Activated CD4-positive, alpha-beta memory T cell treated with anti-CD3 and anti-CD28 coated beads for 36 hours (primary cell): ENCODE measurements at regions not wholly inside any gene's neighbourhood (a gene's known extent, or its start where the extent isn't known, plus 50 kb on each side); places are given as distances from the start of the nearest gene placed in this dataset.
"Not testable (repeated sequence)": the region's sequence is repeated elsewhere in the genome, so short reads cannot be mapped to it uniquely, and the experiment has no call there.

Source experiments
- CTCF ChIA-PET: fragments of 350-600 bp; sonication (Branson Sonifier 250); formaldehyde crosslinking; loops from one replicate; lab custom pipeline; 2021; ENCODE audit warnings: antibody characterized with exemption, inconsistent platforms; lab: Charles Lee
- POLR2A ChIA-PET: fragments of 350-600 bp; sonication (Branson Sonifier 250); formaldehyde crosslinking; loops from one replicate; lab custom pipeline; 2021; ENCODE audit warnings: antibody characterized with exemption; lab: Charles Lee
- DNase-seq: peaks from one replicate; pipeline ENCODE4 v3.0.0-alpha.2; 2020
- H3K27ac Mint-ChIP-seq: one replicate; pipeline ENCODE4 v1.8.0; 2021; ENCODE audit warnings: mixed read lengths
- H3K27me3 Mint-ChIP-seq: one replicate; pipeline ENCODE4 v1.8.0; 2021; ENCODE audit warnings: mixed read lengths
- H3K36me3 Mint-ChIP-seq: one replicate; pipeline ENCODE4 v1.8.0; 2021; ENCODE audit warnings: mixed read lengths
- H3K4me1 Mint-ChIP-seq: one replicate; pipeline ENCODE4 v1.8.0; 2021; ENCODE audit warnings: low read depth, mixed read lengths
- H3K4me3 Mint-ChIP-seq: one replicate; pipeline ENCODE4 v1.8.0; 2021; ENCODE audit warnings: mild to moderate bottlenecking, mixed read lengths
- H3K9me3 Mint-ChIP-seq: one replicate; pipeline ENCODE4 v1.8.0; 2021; ENCODE audit warnings: mixed read lengths
- intact Hi-C: fragments of 100-400 bp; cut with micrococcal nuclease; formaldehyde crosslinking; loops from one replicate; pipeline ENCODE4 v1.15.1; 2023

DNA sequence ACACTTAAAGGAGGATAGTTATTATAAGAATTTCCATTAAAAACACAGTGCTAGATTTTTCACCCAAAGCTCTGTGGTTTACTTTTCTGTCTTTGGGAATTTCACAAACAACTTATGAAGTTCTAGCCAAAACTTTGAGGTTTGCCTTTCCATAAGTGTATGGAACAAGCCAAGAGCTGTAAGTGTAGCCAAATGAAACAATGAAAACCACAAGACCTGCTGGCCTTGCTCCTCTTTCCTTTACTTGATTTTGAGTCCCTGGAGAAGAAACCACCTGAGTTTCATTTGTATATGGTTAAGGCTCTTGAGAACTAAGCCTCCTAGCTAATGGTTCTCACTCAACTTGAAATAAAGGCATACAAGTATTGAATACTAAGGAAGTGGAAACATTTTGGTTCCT is 365.3 kb upstream of the EPHA3 start:
- Mint-ChIP-seq H3K4me3 (no peak overlapping the region), H3K27ac (no peak overlapping the region), H3K36me3 (no peaks in the 10 kb centered on the region), H3K27me3 (no peaks in the 10 kb centered on the region), H3K9me3 (peaks cover 4% of the 10 kb centered on the region), H3K4me1 (no peaks in the 10 kb centered on the region)
- intact Hi-C loops, result no loop called here
- POLR2A ChIA-PET, result no interaction called here
- no peak for DNase-seq
- CTCF ChIA-PET, result no interaction called here

GRCh38 chr3:88742674-88743507 is 364.5 kb upstream of the EPHA3 start:
- no peaks in the 10 kb centered on the region for H3K36me3 Mint-ChIP-seq
- H3K27ac Mint-ChIP-seq, result no peak overlapping the region
- no peak for DNase-seq
- intact Hi-C loops, result no loop called here
- H3K4me3 Mint-ChIP-seq, result no peak overlapping the region
- peaks cover 4% of the 10 kb centered on the region for H3K9me3 Mint-ChIP-seq
- H3K4me1 Mint-ChIP-seq, result no peaks in the 10 kb centered on the region
- no peaks in the 10 kb centered on the region for H3K27me3 Mint-ChIP-seq
- POLR2A ChIA-PET, result no interaction called here
- CTCF ChIA-PET, result no interaction called here

DNA sequence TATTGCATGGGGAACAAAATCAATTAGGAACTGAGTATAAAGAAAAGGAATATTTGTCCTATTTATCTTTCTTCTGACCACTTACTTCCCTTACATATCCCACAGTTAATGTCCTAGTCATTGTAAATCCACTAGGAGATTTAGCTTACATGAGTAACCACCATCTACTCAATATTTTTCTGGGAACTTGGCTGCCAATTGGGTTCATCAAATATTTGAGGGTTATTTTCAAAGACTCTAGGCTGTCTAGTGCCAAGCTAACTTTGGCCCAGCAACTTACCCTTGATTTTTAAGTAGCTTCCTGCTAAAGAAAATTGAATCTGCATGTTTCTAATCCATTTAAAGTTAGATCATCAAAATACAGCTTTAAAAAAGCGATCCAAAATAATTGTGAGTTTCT is 362.5 kb upstream of the EPHA3 start:
- intact Hi-C loops, result no loop called here
- ChIA-PET POLR2A (no interaction called here), CTCF (no interaction called here)
- Mint-ChIP-seq H3K27ac (no peak overlapping the region), H3K36me3 (no peaks in the 10 kb centered on the region), H3K27me3 (no peaks in the 10 kb centered on the region), H3K4me1 (no peaks in the 10 kb centered on the region), H3K9me3 (peaks cover 15% of the 10 kb centered on the region), H3K4me3 (no peak overlapping the region)
- no peak for DNase-seq

- H3K27me3 Mint-ChIP-seq, CTCF ChIA-PET, POLR2A ChIA-PET, H3K4me1 Mint-ChIP-seq, H3K27ac Mint-ChIP-seq, H3K4me3 Mint-ChIP-seq, intact Hi-C loops, H3K36me3 Mint-ChIP-seq, DNase-seq: not testable (repeated sequence)
- H3K9me3 Mint-ChIP-seq, result peaks cover 16% of the 10 kb centered on the region
These were observed 360.3 kb upstream of the EPHA3 start for GRCh38 chr3:88747145-88747544.

- Mint-ChIP-seq H3K4me1 (no peaks in the 10 kb centered on the region), H3K4me3 (no peak overlapping the region), H3K27me3 (no peaks in the 10 kb centered on the region), H3K36me3 (no peaks in the 10 kb centered on the region), H3K9me3 (peaks cover 11% of the 10 kb centered on the region), H3K27ac (no peak overlapping the region)
- ChIA-PET CTCF (no interaction called here), POLR2A (no interaction called here)
- intact Hi-C loops, result no loop called here
- no peak for DNase-seq
These were observed 348.7 kb upstream of the EPHA3 start for GRCh38 chr3:88758676-88759075.

DNA sequence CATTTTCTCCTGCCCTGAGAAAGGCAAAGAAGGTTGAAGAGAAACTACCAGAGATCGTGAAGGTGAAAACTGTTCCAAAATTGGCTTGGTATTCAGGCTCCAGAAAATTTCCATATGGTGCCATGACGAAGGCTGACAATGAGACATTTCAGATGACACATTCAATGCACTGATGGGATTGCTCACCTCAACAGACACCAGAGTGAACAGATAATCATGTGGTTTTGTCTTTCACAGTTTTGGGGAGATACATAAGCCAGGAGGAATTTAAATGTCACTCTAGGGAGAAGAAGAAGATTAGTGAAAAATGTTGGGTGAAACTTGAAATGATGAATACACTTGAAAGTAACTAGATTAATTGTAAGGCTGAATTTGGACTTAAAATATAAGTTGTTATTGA is 339.7 kb upstream of the EPHA3 start:
- Mint-ChIP-seq H3K36me3 (no peaks in the 10 kb centered on the region), H3K9me3 (peaks cover 21% of the 10 kb centered on the region), H3K4me1 (no peaks in the 10 kb centered on the region), H3K27me3 (no peaks in the 10 kb centered on the region), H3K27ac (no peak overlapping the region), H3K4me3 (no peak overlapping the region)
- intact Hi-C loops, result no loop called here
- POLR2A ChIA-PET, result no interaction called here
- CTCF ChIA-PET, result no interaction called here
- DNase-seq, result no peak

DNA sequence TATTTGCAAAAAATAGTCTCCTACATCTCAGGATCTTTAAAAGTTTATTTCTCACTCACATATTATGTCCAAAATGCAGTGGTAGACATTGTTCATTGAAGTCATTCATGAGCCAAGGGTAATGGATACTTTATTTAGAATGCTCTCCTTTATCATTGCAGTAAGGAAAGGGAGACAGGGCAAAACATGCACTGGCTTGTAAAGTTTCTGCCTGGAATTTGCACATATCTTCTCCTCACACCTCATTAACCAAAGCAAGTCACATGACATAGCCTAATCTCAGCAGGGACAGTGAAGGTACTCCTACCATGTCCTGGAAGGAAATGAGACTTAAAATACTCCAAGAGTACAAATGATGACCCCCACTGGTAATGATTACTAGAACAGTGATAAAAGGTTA is 333.7 kb upstream of the EPHA3 start:
- Mint-ChIP-seq H3K4me3 (no peak overlapping the region), H3K27me3 (no peaks in the 10 kb centered on the region), H3K4me1 (no peaks in the 10 kb centered on the region), H3K9me3 (peaks cover 17% of the 10 kb centered on the region), H3K27ac (no peak overlapping the region), H3K36me3 (no peaks in the 10 kb centered on the region)
- intact Hi-C loops, result no loop called here
- ChIA-PET CTCF (no interaction called here), POLR2A (no interaction called here)
- no peak for DNase-seq

GRCh38 chr3:88775026-88775690 is 332.3 kb upstream of the EPHA3 start:
- H3K9me3 Mint-ChIP-seq, result peaks cover 13% of the 10 kb centered on the region
- H3K27ac Mint-ChIP-seq, result no peak overlapping the region
- intact Hi-C loops, result no loop called here
- no peaks in the 10 kb centered on the region for H3K4me1 Mint-ChIP-seq
- no peak for DNase-seq
- CTCF ChIA-PET, result no interaction called here
- H3K27me3 Mint-ChIP-seq, result no peaks in the 10 kb centered on the region
- no peak overlapping the region for H3K4me3 Mint-ChIP-seq
- no peaks in the 10 kb centered on the region for H3K36me3 Mint-ChIP-seq
- POLR2A ChIA-PET, result no interaction called here

DNA sequence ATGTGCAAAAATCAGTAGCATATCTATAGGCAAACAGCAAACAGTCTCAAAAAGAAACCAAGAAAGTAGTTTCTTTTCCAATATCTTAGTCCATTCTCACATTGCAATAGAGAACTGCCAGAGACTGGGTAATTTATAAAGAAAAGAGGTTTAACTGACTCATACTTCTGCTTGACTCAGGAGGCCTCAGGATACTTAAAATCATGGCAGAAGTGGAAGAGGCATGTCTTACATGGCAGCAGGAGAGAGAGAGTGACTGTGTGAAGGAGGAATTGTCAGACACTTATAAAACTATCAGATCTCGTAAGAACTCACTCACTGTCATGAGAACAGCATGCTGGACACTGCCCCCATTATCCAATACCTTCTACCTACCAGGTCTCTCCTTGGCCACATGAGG is 327.9 kb upstream of the EPHA3 start:
- intact Hi-C loops, result no loop called here
- CTCF ChIA-PET, result no interaction called here
- no peaks in the 10 kb centered on the region for H3K36me3 Mint-ChIP-seq
- H3K4me3 Mint-ChIP-seq, result no peak overlapping the region
- peaks cover 13% of the 10 kb centered on the region for H3K9me3 Mint-ChIP-seq
- no peak for DNase-seq
- no peak overlapping the region for H3K27ac Mint-ChIP-seq
- POLR2A ChIA-PET, result no interaction called here
- no peaks in the 10 kb centered on the region for H3K27me3 Mint-ChIP-seq
- no peaks in the 10 kb centered on the region for H3K4me1 Mint-ChIP-seq

DNA sequence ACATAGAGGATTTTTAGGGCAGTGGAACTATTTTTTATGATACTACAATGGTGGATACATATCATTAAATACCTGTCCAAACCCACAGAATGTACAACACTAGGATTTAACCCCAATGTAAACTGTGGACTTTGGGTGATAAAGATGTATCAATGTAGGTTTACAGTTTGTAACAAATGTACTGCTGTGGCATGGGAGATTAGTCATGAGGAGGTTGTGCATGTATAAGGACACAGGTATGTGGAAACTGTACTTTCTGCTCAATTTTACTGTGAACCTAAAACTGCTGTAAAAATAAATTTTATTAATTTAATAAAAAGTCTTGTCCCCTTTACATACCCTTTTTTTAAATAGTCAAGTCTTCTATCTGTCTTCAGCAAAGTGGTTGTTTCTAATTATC is 322.5 kb upstream of the EPHA3 start:
- peaks cover 13% of the 10 kb centered on the region for H3K9me3 Mint-ChIP-seq
- ChIA-PET CTCF (no interaction called here), POLR2A (no interaction called here)
- no peak for DNase-seq
- H3K4me1 Mint-ChIP-seq, result no peaks in the 10 kb centered on the region
- intact Hi-C loops, result no loop called here
- H3K27me3 Mint-ChIP-seq, result no peaks in the 10 kb centered on the region
- no peaks in the 10 kb centered on the region for H3K36me3 Mint-ChIP-seq
- no peak overlapping the region for H3K27ac Mint-ChIP-seq
- H3K4me3 Mint-ChIP-seq, result no peak overlapping the region

- peaks cover 14% of the 10 kb centered on the region for H3K9me3 Mint-ChIP-seq
These were observed 321.6 kb upstream of the EPHA3 start for GRCh38 chr3:88785841-88786240.

DNA sequence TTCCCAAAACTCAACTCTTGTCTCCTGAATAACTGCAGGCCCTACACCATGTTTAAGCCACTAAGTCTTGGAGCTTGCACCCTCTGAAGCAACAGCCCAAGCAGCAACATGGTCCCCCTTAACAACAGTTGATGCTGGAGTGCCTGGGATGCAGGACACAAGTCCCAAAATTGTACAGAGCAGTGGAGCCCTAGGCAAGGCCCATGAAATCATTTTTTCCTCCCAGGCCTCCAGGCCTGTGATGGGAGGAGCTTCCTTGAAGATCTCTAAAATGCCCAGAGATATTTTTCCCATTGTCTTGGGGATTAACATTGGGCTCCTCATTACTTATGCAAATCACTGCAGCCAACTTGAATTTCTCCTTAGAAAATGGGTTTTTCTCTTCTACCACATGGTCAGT is 311.9 kb upstream of the EPHA3 start:
- Mint-ChIP-seq H3K36me3 (peaks cover 3% of the 10 kb centered on the region), H3K4me1 (no peaks in the 10 kb centered on the region), H3K27me3 (no peaks in the 10 kb centered on the region), H3K27ac (no peak overlapping the region), H3K9me3 (peaks cover 36% of the 10 kb centered on the region), H3K4me3 (no peak overlapping the region)
- CTCF ChIA-PET, result no interaction called here
- POLR2A ChIA-PET, result no interaction called here
- DNase-seq, result no peak
- intact Hi-C loops, result no loop called here

More at GRCh38 chr3:88785841-88786240, 321.6 kb upstream of the EPHA3 start:
- ChIA-PET POLR2A (no interaction called here), CTCF (no interaction called here)
- intact Hi-C loops, result no loop called here
- Mint-ChIP-seq H3K4me3 (no peak overlapping the region), H3K27me3 (no peaks in the 10 kb centered on the region), H3K4me1 (no peaks in the 10 kb centered on the region), H3K27ac (no peak overlapping the region), H3K36me3 (no peaks in the 10 kb centered on the region)
- no peak for DNase-seq
